ENCODE measurements at regions not wholly inside any gene's neighbourhood (a gene's known extent, or its start where the extent isn't known, plus 50 kb on each side); places are given as distances from the start of the nearest gene placed in this dataset.
A peak's percentile ranks its signal among the peaks of the same experiment; 100 is the strongest.

DNA sequence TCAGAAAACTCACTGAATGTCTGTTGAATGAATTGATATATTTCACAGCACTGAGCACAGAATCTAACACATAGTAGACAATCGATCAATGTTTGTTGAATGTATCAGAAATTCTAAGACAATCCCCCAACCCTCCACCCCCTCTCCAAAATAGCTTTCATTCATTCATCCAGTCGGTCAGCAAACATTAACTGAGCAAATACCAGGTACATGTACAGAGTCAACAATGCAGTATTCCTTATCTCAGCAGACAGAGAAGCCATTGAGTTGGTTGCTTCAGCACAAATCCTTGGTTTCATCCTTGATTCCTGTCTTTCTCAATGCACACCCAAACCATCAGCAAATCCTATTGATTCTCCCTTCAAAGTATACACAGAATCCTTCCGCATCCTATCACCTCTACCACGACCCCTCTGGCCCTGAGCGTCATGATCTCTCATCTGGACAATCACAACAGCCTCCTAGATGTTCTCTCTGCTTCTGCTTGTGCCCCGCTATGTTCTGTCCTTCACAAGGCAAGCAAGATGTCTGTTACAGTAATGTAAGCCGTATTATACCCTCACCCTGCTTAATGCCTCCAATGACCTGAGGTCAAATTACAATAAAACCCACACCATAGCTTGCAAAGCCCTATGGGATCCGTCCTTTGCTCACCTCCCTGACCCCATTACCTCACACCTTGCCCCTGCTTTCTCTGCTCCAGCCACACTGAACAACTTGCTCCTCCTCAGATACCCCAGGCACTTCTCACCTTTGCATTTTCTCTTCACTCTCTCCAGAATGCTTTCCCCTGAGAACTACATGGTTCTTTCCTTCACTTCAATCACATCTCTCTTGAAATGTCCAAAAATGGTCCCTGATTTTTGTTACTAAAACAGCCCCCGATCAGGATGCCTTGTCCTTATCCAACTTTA, 738.1 kb upstream of the TBX3 start:
- DNase-seq = no peak

DNA sequence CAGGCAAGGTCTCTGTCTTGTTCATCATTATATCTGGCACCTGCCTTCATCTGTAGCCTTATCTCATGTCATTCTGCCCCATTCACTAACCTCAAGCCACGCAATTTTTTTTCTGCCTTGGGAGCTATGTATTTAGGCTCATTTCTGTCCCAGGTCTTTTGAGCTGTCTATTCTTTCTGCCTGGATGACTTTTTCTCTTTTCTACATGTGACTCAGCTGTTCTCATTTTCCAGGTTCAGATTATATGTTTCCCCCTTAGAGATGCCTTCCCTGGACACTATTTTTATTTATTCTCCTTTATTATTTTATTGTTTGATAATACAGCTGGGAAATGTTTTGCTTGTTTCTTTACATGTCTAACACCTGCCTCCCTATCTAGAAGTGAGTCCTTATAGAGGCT, 737.4 kb upstream of the TBX3 start:
- no peak for DNase-seq

DNA sequence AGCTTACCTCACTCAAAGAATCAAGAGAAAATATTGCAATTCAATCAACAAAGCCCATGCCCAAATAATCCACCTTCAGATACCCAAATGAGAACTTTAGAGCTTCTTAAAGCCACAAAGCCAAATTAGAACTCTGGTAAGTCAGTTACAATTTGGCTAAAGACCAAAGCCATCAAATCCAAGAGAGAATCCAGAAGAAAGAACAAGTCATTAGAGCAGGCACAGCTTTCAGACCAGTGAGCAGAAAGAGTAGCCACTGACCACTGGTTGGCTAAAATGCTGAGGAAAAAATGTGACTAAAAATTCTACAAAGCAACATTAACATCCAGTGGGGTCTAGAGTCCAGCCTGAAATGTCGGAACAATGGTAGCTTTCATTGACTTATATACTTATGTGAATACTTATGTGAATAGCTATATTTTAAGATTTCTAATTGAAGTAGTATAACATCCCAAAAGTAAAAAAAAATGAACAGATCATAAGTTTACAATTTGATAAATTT, 735.2 kb upstream of the TBX3 start:
- no peak for DNase-seq

DNA sequence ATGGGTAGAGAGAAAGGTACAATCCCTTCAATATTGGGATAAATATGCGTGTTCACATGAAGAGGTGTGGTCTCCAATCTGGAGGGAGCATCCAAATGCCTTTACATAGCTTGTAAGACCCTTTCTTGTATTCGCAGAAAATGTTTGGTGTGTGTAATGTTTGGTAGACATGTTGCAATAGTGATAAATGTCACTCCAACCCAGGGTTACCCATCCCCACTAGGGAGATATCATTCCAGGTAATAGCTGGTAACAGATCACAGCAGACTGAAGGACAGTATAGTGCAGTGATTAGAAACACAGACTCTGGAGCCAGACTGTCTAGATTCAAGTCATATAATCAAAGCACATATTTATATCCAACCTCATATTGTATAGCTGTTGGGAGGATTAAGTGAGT, 733.6 kb upstream of the TBX3 start:
- DNase-seq = no peak

DNA sequence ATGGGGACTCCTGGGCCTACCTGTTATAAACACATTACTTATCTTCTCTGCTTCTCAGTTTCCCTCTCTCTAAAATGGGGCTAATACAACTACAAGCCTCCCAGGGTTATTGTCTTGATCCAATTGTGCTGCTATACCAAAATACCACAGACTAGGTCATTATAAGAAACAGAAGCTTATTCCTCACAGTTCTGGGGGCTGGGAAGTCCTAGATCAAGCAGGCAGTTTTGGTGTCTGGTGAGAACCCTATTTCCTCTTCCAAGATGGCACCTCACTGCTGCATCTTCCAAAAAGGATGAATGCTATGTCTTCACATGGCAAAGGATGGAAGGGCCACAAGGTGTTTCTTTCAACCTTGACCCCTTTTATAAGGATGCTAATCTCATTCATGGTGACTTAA, 732.9 kb upstream of the TBX3 start:
- DNase-seq = no peak

DNA sequence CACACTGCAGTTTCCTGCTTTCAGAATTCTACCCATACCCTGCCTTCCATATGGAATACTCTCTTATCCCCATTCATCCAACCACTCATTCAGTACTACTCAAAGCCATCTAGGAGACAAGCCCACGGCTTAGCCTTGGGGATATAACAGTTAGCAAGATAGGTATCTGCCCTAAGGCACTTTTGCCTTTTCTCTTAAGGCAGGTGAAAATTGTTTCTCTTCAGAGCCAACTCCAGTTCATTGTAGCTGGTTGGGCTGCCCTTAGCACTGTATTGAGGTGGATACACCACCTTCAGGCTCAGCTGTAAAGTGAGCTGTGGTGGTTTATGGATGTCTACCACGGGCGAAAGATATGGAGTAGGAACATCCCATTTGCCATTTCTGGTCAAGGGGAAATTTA, 729.7 kb upstream of the TBX3 start:
- DNase-seq = no peak

DNA sequence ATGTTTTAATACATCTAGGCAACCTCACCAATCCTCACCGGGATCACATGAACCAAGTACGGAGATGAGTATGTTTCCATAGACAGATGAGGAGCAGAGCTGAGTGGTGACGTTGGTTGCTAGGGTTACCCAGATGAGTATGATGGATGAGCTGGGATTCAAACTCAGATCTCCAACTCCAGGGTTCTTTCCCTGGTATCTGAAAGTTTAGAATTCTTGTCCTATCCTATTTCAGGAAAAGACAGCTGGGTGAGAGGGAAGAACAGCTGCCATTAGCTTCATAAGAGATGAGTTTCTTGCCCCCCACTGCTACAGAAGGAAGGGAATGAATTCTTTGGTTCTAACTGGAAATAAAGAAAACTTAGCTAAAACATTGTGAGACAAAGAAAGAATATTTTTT, 728.9 kb upstream of the TBX3 start:
- DNase-seq = peak; percentile 50

DNA sequence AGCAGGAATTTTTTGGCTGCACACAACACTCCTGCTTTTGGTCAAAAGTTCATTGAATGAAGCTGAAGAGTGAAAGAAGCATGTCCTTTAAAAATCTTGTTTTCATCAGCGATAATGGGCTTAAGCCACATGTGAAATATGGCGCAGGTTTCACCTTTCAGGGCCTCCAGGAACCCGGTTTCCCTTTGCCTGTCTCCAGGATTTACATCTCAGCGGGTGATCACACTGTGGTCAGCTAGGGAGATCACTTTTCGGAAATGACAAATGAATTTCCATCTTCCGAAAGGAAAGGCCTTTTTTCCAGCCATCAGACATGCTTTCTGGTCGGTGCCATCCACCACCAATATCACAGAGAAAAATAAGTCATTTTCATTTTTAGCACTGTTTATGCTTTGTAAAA, 727.1 kb upstream of the TBX3 start:
- DNase-seq = no peak

DNA sequence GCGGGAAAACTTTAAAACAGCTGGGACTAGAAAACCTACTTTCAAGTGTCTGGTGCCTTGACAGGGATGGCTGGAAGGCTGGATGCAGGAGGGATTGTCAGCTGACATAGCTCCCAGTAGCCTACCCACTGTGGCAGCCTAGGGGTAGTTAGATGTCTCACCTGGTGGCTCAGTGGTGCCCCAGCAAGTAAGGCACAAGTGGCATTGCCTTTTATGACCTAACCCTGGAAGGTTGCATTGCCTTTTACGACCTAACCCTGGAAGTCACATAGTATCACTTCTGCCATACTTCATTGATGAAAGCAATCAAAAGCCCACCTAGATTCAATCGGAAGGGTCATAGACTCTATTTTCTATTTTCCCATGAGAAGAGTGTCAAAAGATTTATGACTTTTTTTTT, 724.7 kb upstream of the TBX3 start:
- DNase-seq = no peak

DNA sequence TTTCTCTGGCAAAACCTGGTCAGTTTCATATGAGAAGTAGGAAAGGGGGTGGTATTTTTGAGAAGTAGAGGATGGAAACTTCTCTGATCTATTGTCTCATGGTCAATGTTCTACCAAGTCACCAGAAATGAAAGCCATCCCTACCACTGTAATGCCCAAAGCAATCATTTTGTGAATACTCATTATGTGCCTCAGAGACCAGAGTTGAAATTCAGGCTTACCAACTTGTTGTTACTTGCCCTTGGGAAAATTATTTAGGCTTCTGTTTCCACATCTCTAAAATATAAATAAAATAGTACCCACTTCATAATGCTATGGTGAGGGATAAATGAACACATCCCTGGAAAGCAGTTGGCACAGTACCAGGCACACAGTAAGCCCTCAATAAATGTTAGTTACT, 723.7 kb upstream of the TBX3 start:
- DNase-seq = no peak

DNA sequence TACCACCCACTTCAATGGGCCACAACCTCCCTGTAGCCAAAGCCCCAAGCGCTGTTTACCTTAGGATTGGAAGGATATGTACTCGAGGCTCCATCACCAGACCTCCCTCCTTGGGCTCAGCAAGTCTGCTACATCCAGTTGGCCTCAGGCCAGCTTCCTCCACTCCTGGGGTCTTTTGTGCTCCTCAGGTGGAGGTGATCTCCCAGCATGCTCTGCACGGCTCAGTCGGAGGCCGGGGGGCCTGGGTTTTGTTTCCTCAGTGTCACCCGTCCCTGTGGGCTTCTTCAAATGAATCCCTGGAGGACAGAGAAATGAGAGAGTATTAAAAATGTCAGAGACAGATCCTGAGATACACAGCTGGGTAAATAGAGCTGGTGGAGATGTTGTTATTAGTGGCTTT, 723.1 kb upstream of the TBX3 start:
- no peak for DNase-seq

DNA sequence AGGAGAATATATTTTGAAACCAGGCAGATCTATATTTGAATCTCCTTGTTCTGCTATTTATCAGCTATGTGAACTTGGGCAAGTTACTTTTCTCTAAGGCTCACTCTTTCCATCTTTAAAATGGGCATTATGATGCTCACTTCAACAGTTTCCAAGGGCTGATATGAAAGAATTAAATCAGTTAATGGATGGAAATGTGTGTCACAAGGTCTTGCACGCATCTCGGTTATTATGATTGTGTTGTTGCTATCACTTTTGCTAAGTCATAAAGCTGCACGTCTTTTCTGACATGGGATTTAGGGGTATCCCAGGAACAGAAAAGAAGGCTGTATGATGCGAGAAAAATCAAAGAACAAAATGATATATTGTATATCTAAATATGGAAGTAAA, 721.5 kb upstream of the TBX3 start:
- DNase-seq = no peak

DNA sequence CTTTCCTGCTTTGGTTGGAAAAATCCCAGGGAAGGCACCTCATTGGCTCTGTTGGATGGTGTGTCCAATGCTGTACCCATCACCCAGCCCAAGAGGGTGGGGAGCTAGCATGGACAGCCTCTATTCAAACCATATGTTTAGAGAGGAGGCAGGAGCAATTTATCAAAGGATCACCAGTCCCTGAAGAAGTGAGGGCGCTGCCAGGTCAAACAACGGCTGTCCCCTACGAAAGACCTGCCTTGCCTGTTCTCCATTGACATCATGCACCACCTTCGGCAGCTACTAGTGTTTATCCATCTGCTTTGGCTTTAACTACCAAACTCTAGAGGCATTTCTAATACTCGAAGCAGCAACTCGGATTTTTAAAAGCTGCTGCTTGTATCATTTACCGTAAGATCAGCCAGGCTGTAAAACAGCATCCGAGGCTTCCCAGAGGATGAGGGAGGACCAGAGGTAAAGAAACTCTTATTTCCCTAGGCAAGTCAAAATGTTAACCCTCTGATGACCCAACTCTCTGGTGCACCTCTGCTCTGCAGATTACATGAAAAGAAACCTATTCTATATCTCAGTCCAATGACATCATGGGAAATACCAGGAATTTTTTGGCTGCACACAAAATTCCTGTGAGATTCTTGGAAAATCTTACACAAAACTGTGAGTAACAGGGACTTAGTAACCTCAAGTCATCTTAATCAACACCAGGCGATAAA, 720.9 kb upstream of the TBX3 start:
- DNase-seq = peak; percentile 96

DNA sequence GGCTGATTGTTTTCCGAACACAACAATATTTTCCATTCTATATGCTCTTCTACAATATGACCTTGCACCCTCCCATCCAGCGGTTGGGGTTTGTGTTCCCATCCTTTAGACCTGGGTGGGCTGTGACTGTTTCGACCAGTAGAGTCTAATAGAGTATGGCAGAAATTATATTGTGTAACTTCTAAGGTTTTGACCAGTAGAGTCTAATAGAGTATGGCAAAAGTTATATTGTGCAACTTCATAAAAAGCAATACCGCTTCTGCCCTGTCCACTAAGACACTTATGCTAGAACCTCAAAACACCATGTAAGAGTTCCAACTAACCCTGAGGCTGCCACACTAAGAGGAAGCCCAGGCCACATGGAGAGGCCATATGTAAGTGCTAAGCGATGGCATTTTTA, 719.7 kb upstream of the TBX3 start:
- DNase-seq = no peak

DNA sequence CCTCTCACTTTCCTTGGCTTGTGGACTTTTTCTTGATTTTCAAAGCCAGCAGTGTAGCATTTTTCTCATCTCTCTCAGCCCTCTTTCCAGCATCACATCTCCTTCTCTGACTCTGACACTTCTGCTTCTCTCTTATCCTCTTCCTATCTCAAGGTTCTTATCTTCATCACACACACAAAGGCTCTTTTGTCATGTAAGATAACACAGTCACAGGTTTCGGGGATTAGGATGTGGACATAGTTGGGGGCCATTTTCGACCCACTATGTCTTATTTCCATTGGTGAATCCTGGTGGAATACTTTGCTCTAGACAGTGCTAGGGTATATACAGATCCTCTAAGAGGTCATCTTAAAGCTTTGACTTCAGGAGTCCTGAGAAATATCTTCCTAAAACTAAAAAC, 719.3 kb upstream of the TBX3 start:
- DNase-seq = no peak

DNA sequence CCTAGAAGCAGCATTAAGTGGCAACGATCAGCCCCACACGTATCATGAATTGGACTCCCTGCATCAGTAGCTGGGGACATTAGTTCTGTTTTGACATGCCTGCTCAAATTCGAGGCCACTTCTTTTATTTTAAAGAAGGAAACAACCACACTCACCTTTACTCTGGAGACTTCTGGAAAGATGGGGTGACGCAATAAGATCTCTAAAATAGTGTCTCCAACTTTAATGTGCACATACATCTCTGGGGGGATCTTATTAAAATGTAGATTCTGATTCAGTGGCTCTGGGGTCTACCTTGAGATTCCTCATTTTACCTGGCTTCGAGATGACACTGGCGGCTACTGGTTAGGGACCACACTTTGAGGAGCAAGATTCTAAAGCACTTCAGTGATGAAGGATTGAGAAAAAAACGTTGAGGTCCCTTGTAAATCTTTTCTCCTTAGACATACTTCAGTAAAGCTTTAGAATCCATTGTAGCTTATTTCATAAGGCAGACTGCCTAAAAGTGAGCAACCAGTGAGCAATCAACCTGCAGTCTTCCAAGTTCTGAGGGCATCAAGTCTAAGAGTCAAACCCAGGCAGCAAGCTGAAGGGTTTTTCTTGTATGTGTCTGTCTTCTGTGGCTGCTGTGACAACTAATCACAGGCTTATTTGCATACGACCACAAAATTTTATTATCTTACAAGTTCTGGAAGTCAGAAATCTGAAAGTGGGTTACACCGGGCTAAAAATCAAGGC, 718.6 kb upstream of the TBX3 start:
- no peak for DNase-seq

DNA sequence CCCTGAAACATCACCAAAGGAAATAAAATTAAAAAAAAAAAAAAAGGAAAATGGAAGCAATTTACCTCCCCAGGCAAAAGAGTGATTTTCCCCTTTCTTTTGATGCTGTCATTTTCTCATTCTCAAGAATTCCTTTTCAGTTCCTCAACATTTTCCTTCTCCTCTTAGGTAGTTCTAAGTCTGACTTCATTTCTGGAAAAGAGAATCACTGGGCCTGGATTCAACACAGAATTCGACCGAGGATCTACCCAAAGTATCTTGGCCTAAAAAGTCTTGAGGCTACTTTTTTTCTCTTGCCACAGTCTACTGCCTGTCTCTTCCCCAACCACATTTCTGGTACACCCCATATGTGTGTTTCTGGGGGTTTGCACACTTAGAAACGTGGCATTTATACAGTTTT, 717.8 kb upstream of the TBX3 start:
- DNase-seq = no peak

DNA sequence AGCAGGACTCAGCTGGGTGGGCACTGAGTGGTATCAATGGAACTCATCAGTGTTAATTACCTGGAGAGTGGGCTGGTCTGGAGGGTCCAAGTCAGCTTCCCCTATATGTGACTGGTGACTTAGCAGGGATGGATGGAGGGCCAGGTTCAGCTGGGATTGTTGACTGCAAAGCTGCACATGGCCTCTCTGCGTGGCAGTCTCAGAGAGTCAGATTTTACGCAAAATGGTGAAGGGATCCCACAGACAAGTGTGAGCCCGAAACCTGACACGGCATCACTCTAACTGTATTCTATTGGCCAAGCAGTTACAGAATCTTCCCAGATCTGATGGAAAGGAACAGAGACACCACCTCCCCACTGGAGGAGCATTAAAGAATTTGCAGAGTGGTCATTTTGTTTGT, 716.0 kb upstream of the TBX3 start:
- DNase-seq = no peak

DNA sequence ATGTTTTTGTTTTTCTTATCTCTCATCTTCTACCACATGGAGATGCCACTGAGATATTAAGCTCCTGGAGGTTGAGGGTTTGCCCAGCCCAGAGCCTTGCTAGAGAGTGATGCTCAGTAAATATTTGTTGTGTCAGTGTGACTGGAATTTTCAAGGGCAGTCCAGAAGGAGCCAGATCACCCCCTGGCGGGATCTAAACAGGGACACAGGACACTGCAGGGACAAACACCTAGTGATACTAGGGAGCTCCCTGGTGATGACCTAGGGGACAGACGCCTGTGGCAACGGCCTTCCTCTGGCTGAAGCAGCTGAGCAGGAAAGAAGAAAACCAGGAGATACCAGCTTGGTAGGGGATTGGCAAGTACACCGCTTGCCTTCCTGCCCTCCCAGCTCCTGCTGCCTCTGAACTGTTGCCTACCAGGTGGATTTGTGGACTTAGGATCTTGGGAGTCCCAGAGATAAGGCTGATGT, 714.4 kb upstream of the TBX3 start:
- DNase-seq = no peak

DNA sequence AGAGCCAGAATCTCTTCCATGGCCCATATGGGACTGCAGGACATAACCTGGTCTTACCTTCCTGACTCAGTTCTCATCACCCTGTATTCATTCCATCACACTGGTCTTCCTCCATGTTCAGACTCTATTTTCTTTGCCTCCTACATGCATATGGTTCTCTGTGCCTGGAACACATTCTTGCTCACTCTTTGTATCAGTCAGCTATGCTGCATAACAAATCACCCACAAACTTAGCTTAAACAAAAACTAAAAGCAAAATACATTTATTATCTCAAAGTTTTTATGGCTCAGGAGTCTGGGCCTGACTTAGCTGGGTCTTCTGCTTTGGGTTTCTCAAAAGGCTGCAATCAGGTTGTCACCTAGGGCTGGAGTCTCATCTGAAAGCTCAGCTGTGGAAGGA, 712.6 kb upstream of the TBX3 start:
- no peak for DNase-seq

DNA sequence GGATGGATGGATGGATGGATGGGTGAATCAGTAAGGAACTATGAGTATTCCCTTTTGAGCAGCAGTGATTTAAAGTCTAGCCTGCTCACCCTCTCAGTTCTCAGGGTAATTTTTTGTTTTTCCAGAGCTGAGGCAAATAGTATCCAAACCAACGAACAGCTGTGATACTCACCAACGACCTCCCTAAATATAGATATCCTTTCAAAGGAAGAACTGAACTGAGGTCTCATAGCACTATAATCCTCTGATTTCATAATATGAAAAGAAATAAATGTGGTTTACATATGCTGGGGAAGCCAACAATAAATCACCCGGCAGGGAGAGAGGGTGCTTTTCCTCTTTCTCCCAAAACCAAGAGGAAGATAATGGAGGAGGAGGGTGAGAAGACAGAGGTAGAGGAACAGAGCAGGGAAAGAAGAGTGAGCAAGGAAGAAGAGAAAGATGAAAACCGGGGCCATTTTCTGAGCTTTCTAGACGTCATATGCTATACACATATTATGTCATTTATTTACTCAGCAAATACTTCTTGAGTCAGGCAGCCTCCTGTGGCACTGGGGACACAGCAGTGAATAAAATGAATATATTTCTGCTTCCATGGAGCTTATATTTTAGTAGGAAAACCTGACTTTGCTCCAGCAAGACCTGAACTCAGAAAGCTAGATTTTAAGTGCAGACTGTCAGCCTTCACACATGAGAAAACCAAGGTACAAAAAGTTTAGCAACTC, 710.7 kb upstream of the TBX3 start:
- DNase-seq = no peak

DNA sequence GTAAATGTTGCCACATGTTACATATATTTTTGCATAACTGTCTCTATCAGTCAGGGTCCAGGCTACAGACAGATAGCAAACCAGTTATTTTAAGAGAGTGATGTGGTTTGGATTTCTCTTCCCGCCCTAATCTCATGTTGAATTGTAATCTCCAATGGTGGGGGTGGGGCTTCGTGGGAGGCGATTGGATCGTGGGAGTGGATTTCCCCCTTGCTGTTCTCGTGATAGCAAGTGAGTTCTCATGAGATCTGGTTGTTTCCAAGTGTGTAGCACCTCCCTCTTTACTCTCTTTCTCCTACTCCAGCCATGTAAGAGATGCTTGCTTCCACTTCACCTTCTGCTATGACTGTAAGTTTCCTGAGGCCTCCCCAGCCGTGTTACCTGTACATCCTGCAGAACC, 704.2 kb upstream of the TBX3 start:
- no peak for DNase-seq

DNA sequence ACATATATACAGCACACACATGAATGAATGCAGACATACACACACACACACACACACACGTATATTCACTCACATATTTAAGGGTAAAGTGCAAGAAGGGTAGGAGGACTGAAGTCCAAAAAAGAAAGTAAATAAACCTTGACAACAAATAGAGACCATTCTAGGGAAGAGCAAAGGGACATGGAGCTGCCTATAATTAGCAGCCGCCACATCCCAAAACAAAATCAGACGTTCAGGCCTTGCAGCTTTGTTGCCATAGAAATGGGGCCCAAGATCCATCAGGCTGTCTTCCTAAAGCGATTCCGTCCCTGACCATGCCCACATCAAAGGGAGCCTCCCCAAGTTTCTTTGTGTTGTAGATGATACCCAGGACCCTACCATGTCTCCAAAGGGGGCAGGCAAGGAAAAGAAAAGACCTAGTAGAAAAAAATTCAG, 703.5 kb upstream of the TBX3 start:
- no peak for DNase-seq

Measured in fibroblast of skin of scalp (primary cell).